Suprapubic skin (tissue), 4 donors: ENCODE measurements at regions not wholly inside any gene's neighbourhood (a gene's known extent, or its start where the extent isn't known, plus 50 kb on each side); places are given as distances from the start of the nearest gene placed in this dataset.

Experiments
- CTCF ChIP-seq, 2 donors: fragments of 200-600 bp in 1 of 2; fragments of 450-650 bp in 1 of 2; sonication (generic) in 1 of 2; IDR thresholded peaks; one replicate each; pipeline ENCODE4 v1.5.1; 2016 to 2019; ENCODE audit warnings: antibody characterized with exemption in 2 of 2, mild to moderate bottlenecking in 1 of 2, moderate library complexity in 1 of 2
- EP300 ChIP-seq: sonication (generic); formaldehyde crosslinking; IDR thresholded peaks from one replicate; pipeline ENCODE4 v1.6.1; 2017; ENCODE audit warnings: antibody characterized with exemption
- POLR2AphosphoS5 ChIP-seq, 3 donors: sonication (generic); formaldehyde crosslinking; IDR thresholded peaks; one replicate each; pipeline ENCODE4 v1.6.1; 2017; ENCODE audit warnings: antibody characterized with exemption in 3 of 3

- TF ChIP-seq CTCF (IDR thresholded peaks at IDR 0.05), result no peak
- no peak for TF ChIP-seq POLR2AphosphoS5 (IDR thresholded peaks at IDR 0.05)
- TF ChIP-seq EP300, result no peak
Observed at GRCh38 chr6:168877821-168878282, 375.8 kb downstream of the THBS2 start.
